ENCODE measurements at regions not wholly inside any gene's neighbourhood (a gene's known extent, or its start where the extent isn't known, plus 50 kb on each side); places are given as distances from the start of the nearest gene placed in this dataset.

DNA sequence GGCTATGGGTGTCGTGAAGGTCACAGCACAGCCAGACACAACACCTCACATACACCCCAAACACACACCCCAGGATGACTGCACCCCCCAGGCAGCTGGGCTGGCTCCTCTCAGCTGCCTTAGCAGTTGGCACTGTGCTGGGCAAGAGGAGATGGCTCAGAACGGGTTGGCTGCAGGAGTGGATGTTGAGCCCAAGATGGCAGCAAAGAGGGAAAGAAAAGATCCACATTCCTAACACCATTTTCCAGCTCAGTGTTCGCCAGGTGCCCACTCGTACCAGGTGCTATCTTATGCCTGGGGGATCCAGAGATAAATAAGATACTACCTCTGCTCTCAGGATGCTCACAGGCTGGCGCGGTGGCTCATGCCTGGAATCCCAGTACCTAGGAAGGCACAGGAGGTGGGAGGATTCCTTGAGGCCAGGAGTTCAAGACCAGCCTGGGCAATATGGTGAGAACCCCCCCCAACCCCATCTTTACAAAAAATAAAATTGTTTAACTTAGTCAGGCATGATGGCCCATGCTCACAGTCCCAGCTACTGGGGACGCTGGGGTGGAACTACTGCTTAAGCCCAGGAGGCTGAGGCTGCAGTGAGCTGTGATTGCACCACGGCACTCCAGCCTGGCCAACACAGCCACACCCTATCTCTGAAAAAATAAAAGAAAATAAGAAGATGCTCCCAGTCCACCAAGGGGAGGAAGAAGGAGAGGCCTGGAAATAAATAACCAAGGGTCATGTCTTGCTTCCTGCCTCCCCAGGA lies 89.7 kb upstream of the ZNF507 start:
- no peaks in the 10 kb centered on the region for H4K20me1 ChIP-seq (ENCODE audit: control insufficient read depth, extremely low read depth, insufficient read depth, low read length)
- dilution Hi-C loops (cut with MboI; ENCODE audit: extremely low pct_ligation_motif_present, low sequenced_read_pairs): no loop called here
- H3K9me3 ChIP-seq (ENCODE audit: control insufficient read depth, low read depth, low read length): peaks cover 4% of the 10 kb centered on the region
- H2AFZ ChIP-seq (ENCODE audit: control insufficient read depth, low read length): no peak overlapping the region
- H3K9ac ChIP-seq (ENCODE audit: control insufficient read depth, extremely low read depth, insufficient read depth, low read length): no peak overlapping the region
- FAIRE-seq (no peak), DNase-seq (ENCODE audit: low read depth, low spot score) (no peak)
- no peak overlapping the region for H3K27ac ChIP-seq (ENCODE audit: control insufficient read depth, insufficient read depth, low read length)
- no peaks in the 10 kb centered on the region for H3K79me2 ChIP-seq (ENCODE audit: control insufficient read depth, insufficient read depth, low read length)
- no peaks in the 10 kb centered on the region for H3K4me1 ChIP-seq (ENCODE audit: control insufficient read depth, extremely low read depth, insufficient read depth, low read length)
- no peak overlapping the region for H3K4me2 ChIP-seq (ENCODE audit: control insufficient read depth, extremely low read depth, insufficient read depth, low read depth, low read length)
- TF ChIP-seq, protein P1, sequence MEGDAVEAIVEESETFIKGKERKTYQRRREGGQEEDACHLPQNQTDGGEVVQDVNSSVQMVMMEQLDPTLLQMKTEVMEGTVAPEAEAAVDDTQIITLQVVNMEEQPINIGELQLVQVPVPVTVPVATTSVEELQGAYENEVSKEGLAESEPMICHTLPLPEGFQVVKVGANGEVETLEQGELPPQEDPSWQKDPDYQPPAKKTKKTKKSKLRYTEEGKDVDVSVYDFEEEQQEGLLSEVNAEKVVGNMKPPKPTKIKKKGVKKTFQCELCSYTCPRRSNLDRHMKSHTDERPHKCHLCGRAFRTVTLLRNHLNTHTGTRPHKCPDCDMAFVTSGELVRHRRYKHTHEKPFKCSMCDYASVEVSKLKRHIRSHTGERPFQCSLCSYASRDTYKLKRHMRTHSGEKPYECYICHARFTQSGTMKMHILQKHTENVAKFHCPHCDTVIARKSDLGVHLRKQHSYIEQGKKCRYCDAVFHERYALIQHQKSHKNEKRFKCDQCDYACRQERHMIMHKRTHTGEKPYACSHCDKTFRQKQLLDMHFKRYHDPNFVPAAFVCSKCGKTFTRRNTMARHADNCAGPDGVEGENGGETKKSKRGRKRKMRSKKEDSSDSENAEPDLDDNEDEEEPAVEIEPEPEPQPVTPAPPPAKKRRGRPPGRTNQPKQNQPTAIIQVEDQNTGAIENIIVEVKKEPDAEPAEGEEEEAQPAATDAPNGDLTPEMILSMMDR (optimal IDR thresholded peaks at IDR 0.05 in 1 of 3, IDR thresholded peaks at IDR 0.05 in 1 of 3, conservative IDR thresholded peaks at IDR 0.05 in 1 of 3; ENCODE audit: extremely low read depth in 1 of 3, insufficient read depth in 2 of 3, low read length in 3 of 3): no peak
- TF ChIP-seq EZH2 (IDR thresholded peaks at IDR 0.05; ENCODE audit: low read length): no peak
- H3K36me3 ChIP-seq (ENCODE audit: control insufficient read depth in 2 of 2, extremely low read depth in 1 of 2, insufficient read depth in 2 of 2, low read length in 2 of 2): no peaks in the 10 kb centered on the region
- H3K9me1 ChIP-seq (ENCODE audit: control insufficient read depth, extremely low read depth, insufficient read depth, low read length): no peaks in the 10 kb centered on the region
- no peaks in the 10 kb centered on the region for H3K27me3 ChIP-seq (ENCODE audit: control insufficient read depth, extremely low read depth, insufficient read depth, low read length)
- no peak overlapping the region for H3K4me3 ChIP-seq (ENCODE audit: control insufficient read depth in 2 of 3, extremely low read depth in 1 of 3, insufficient read depth in 2 of 3, low read depth in 1 of 3, low read length in 3 of 3)

- H3K4me1 ChIP-seq (ENCODE audit: control insufficient read depth, extremely low read depth, insufficient read depth, low read length): no peaks in the 10 kb centered on the region
- no peak overlapping the region for H3K4me2 ChIP-seq (ENCODE audit: control insufficient read depth, extremely low read depth, insufficient read depth, low read depth, low read length)
- no peaks in the 10 kb centered on the region for H3K9me1 ChIP-seq (ENCODE audit: control insufficient read depth, extremely low read depth, insufficient read depth, low read length)
- no peaks in the 10 kb centered on the region for H3K36me3 ChIP-seq (ENCODE audit: control insufficient read depth in 2 of 2, extremely low read depth in 1 of 2, insufficient read depth in 2 of 2, low read length in 2 of 2)
- DNase-seq (ENCODE audit: low read depth, low spot score) (no peak), FAIRE-seq (no peak)
- no peaks in the 10 kb centered on the region for H4K20me1 ChIP-seq (ENCODE audit: control insufficient read depth, extremely low read depth, insufficient read depth, low read length)
- TF ChIP-seq EZH2 (IDR thresholded peaks at IDR 0.05; ENCODE audit: low read length): no peak
- no peak overlapping the region for H3K9ac ChIP-seq (ENCODE audit: control insufficient read depth, extremely low read depth, insufficient read depth, low read length)
- no peak overlapping the region for H3K27ac ChIP-seq (ENCODE audit: control insufficient read depth, insufficient read depth, low read length)
- H3K27me3 ChIP-seq (ENCODE audit: control insufficient read depth, extremely low read depth, insufficient read depth, low read length): no peaks in the 10 kb centered on the region
- H2AFZ ChIP-seq (ENCODE audit: control insufficient read depth, low read length): no peak overlapping the region
- peaks cover 4% of the 10 kb centered on the region for H3K9me3 ChIP-seq (ENCODE audit: control insufficient read depth, low read depth, low read length)
- H3K4me3 ChIP-seq (ENCODE audit: control insufficient read depth in 2 of 3, extremely low read depth in 1 of 3, insufficient read depth in 2 of 3, low read depth in 1 of 3, low read length in 3 of 3): no peak overlapping the region
- H3K79me2 ChIP-seq (ENCODE audit: control insufficient read depth, insufficient read depth, low read length): no peaks in the 10 kb centered on the region
- dilution Hi-C loops (cut with MboI; ENCODE audit: extremely low pct_ligation_motif_present, low sequenced_read_pairs): no loop called here
Measured at GRCh38 chr19:32256341-32256975, 89.0 kb upstream of the ZNF507 start.

Measured in keratinocyte (primary cell).